Stimulated activated CD4-positive, alpha-beta T cell treated with anti-CD3 and anti-CD28 coated beads, Interleukin-12 subunit alpha, Interleukin-12 subunit beta, amount 100 ng/mL, for 24 hours (primary cell): ENCODE measurements at regions not wholly inside any gene's neighbourhood (a gene's known extent, or its start where the extent isn't known, plus 50 kb on each side); places are given as distances from the start of the nearest gene placed in this dataset.

ENCODE experiments used
- DNase-seq, 2 experiments: peaks; one replicate each; pipeline ENCODE4 v3.0.0-alpha.2; 2020; ENCODE audit warnings: low read depth in 2 of 2

DNA sequence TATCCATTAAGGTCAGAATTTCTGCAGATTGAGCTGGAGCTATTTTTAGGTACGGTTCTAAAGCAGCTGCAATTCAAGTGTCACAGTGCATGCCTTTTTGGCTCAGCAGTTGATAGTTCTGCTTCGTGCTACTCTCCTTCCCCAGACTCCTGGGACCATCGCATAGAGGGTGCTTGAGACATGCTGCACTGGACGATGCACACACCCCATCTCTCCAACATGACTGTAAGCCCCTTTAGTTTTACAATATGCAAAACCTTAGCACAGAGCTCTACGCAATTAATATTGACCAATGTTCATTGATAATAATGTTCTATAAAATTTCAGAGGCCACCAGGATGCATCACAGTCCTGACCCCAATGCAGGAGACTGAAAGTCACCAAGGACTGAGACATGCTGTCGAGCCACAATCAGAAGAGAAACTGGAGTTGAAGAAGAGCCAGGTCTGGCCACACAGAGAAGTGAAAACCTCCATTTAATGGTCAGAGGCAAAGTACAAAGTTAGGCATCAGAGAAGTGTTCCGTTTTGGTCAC, 120.9 kb upstream of the ZC3H12C start:
- no peak for DNase-seq

DNA sequence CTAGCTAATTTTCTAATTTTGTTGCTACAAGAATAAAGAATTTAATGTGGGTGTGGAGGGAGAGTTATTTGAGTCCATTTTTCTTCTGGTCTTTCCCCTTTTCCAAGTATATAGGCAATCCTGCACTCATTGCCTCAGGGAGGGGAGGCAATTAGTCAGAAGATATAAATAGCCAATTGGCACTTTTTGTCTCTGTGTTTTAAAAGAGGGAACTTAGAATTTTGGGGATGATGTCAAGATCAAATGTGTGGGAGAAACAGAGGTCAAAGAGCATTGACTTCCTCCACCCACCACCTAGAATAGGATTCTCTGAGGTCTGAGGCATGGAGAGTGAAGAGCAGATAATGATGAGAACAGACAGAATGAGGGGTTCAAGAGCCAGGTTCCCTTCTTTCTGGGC, 120.3 kb upstream of the ZC3H12C start:
- DNase-seq = no peak

DNA sequence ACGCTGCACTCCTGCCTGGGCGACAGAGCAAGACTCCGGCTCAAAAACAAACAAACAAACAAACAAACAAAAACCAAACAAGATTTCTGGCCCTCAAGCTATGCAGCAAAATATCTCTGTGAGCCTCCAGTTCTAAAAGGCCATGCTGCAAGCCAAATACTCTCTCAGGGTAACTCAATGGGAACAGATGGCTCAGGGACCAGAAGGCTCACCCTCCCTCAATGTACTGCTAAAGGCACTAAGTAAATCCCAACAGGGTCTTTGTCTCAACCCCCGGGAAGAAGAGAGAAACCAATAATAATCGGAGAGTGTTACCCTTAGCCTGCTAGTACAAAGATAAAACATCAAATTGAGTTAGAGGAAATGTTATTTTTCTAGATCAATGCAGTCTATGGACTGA, 119.7 kb upstream of the ZC3H12C start:
- no peak for DNase-seq

DNA sequence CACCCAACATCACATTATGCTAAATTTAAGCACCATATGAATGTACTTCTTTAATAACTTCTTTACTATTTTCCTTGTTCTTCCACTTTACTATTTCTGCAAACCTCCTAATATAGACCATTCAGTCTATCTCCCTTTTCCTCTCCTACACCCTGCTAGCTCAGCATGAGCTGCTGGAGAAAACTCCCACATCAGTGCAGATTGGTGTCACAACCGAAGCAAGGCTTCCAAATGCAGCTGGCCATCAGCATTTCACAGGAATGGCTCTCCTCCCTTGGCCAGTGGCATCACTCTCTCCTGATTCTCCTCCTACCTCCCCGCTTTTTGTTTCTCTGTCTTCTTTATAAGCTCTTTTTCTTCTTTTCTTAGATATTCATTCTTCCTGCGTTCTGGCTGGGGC, 118.7 kb upstream of the ZC3H12C start:
- DNase-seq = no peak

DNA sequence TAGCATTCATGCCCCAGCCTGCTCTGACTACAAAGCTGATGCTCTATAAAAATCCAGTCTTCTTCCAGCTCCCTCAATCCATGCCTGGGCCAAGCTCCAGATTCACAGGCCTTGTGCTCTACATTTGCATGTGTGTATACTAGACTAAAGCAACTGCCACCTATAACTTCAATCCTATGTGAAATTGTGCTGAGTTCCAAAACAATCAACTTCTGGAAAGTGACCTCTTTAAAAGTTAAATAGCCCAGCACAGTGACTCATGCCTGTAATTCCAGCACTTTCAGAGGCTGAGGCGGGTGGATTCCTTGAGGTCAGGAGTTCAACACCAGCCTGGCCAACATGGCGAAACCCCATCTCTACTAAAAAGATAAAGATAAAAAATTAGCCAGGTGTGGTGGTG, 114.3 kb upstream of the ZC3H12C start:
- DNase-seq = no peak

DNA sequence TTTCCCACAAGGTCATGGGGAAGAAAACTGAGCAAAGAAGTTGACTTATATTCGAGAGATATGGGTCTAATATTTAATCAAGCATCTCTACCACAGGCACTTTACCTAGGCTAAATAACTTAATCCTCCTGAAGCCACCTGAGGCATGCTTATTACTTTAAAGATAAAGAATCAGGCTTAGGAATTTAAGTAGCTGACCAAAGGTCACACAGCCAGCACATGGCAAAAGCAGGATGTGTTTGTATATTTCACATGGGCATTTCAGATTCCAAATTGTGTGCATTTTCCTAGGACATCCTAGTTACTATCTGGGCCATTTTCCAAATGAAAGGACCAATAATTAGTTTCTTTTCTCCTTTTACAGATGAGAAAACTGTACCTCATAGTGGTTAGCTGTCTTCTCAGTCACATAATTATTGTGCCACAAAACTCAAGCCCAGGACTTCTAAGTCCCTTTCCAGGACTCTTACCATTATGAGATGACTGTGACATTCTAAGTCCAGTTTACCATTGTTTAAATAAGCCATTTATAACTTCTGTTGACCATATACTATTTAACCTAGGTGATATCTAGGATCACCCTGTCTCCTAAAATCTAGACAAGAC, 112.1 kb upstream of the ZC3H12C start:
- no peak for DNase-seq

DNA sequence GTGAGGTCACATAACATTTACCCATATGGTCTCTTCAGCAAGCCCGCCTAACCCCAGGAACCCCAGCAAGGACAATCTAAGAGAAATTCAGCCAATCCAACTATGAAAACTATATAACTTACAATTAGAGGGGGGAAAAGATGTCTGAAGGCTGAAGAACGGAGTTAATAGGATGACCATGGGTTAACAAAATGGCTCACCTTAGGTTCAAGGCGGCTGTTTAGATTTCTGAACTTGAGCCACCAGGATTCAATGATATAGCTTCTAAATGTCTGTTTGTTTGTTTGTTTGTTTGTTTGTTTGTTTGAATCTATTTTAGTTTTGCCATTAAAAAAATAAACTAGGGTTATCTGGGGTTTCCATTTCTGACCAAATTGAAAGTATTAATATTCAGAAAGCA, 109.8 kb upstream of the ZC3H12C start:
- no peak for DNase-seq

DNA sequence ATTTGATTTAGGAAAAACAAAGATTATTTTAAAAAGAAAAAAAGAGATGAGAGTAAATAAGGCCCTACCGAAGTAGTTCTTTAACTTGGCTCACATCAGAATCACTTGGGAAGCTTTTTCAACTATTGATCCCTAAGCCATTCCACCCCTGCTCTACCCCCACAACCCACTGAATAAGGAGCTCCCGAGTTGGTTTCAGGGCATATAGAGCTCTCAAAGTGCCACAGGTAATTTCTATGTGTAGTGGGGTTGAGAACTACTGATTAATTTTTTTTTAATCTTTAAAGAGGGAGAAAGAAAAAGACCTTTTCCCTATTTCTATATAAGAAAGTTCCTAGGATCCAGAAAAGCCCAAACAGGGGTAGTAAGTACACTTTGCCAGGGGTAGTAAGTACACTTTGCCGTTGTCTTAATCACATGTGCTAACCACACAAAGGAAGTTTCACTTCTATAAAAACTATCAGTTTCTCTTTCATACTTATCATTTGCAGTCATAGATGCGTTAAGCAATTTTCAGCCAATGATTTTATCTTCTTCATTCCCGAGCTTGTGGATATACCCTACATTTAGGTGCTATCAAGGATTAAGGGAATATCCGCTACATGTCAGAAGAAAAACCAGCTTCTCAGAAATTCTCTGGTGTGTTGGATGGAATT, 108.4 kb upstream of the ZC3H12C start:
- DNase-seq = no peak

DNA sequence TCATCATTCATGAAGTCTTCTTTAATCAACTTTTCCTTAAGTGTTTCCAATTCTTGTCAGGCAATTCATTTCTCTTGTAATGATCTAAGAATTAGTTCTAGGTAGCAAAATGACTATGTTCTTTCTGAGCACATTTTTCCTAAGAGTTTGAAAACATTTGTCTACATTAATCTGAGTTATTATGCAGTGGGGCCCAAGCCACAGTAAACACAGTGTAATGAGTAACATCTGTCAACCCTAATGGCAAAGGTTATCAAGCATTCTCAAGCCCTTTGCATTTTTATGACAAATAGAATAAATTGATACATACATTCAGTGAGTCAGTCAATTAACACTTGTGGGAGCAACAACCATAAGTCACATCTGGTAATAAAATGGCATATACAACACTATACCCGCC, 106.7 kb upstream of the ZC3H12C start:
- DNase-seq = no peak

DNA sequence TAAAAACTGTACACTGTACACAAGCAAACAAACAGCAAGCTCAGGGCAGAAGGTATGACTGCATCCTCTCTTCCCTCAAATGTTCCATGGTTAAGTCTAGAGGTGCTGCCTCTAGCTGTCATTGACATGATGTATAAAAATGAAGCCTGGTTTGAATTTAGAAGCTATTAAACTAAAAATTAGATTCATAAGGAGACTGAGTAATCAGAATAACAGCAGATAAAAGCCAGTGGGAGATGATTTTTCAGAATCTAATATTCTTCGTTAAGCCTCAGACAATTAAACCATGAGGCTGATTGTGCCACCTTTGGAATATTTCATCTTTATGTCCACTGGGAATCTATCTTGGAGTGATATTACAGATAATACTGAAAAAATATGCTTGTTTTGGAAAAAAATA, 101.4 kb upstream of the ZC3H12C start:
- DNase-seq = no peak

DNA sequence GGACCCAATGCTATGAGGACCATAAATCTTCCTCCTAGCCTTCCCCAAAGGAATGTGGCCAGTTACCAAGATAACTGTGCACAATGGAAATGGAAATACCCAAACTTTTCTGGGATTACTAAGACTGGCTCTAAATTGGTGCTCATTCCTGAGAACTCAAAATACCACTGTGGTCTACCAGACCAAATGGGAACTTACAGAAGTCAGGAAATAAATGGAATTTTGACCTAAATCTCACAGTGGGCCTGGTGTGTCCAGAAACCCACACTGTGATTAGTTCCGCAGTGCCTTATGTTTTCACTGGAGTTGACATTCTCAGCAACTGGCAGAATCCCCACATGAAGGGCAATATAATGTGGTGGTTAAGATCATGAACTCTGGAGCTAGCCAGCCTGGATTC, 99.4 kb upstream of the ZC3H12C start:
- no peak for DNase-seq

DNA sequence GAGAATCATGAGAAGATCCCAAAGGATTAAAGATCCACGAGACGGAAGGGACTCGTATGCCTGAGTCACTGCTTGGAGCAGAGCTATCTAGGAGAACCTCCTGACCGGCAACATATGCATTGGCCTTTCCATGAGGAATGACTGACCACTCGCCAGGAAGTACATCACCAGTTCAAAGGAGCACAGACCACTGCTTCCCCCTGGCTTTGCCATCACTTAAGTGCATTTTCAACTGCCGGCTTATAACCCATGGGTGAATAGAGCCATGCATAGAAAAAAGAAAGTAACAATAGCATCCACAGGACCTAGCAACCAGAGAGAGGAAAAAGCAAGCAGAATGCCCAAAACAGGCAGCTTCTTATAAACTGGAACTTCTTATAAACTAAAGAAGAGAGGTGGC, 98.3 kb upstream of the ZC3H12C start:
- DNase-seq = no peak

DNA sequence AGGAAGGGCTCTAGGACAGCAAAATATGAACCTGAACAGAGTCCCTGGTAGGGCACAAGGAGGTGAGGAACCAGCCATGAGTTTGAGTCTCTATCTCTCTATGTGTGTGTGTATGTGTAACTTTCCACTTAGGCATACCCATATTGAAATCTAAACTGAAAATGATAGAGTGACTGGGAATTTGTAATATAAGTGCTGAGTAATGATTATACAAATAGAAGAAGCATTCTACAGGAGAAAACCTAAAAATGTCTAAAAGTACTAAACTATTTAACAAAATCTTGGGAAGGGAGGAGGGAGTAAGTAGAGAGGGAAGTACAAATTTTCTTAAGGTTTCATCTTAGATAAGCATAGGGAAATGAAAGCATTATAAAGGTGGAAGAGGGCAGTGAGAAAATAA, 97.1 kb upstream of the ZC3H12C start:
- no peak for DNase-seq

DNA sequence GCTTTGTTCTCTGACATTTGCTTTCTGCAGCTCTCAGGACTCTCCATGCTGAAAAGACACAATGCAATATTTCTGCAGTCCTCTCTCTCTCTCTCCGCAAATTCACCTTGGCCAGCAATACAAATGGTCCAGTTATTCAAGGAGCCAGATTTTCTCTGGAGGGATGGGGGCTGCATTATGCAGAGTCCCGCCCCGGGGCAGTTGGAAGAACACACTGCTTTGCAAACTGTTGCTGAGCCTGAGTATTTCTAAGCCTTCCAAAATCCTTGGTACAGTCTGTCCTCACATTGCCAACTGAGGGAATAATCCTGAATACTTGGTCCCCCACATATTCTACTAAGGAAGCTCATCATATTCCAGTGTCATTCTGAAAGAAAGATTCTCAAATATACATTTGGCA, 94.3 kb upstream of the ZC3H12C start:
- no peak for DNase-seq

DNA sequence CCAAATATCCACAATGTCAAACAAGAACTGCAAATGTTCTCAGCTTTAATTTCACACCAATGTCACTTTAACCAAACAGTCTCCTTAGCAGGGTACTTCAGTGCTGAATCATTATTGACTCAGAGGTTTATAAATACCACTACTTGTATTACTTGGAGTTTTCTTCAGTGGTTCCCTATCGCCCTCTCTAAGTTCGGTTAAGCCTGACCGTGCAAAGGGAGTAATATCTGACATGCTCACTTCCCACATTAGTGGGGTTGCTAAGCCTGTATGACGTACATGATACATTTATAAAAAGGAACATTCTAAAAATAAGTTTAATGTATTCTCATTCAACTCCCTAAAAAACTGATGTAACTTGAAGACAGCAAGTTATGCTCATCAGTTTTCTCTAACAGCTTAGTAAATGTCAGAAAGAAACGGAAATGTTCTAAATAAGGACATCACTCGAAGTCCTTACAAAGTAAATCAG, 93.1 kb upstream of the ZC3H12C start:
- DNase-seq = no peak

DNA sequence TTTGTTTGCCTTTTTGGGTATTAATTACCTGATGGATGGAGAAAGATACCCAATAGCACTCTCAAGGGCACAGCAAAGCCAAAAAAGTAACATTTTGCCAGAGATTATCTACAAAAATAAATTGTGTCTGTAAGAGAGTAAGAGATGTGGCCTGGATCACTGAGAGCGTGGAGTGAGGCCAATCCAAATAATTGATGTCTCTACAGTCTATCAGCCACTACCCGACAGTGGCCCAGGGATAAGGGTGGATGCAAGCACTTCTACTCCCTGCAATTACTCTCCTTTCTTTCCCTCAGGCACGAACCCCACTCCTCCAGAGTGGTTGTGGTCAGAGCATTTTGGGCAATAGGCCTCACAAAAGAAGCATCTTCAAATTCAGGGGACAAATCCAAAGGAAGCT, 92.3 kb upstream of the ZC3H12C start:
- no peak for DNase-seq

DNA sequence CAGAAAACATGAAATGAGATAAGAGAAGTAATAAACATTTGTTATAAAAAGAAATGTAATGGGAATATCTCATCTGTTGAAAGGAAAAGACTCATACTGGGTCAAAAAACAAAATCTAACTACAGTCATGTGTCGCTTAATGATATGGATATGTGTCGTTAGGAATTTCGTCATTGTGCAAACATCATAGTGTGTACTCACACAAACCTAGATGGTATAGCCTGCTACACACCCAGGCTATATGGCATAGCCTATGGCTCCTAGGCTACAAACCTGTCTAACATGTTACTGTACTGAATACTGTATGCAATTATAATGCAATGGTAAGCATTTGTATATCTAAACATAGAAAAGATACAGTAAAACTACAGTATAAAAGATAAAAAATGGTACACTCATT, 89.8 kb upstream of the ZC3H12C start:
- DNase-seq = no peak

DNA sequence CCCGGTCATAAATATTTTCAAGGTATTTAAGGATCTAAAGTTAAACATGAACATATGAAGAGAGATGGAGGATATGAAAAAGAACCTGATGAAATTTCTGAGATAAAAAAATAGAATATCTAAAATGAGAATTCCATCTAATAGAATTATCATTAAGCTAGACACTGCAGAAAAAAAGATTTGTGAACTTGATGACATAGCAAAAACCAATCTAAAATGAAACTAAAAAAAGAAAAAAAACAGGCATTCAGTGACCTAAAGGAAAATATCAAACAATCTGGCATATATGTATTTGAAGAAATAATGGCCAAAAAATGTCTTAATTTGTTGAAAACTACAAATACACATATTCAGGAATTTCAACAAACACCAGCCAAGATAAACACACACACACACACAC, 81.6 kb upstream of the ZC3H12C start:
- DNase-seq = no peak

DNA sequence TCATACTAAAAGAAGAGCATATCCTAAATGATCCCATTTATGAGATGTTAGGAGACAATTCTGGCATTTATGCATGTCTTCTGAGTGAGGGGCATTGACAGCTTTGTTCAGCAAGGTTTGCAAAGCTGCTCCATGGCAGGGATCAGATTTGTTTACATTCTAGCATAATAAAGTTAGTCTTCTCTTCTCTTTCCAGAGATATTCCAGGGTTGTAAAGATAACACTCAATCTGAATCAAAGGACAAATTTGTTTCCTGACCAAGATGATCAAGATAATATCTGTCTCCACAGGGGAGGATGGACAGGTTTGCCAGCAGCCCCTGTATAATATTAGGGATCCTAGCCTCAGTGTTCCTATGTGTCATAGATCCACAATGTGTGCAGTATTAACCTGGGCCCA, 77.5 kb upstream of the ZC3H12C start:
- no peak for DNase-seq

DNA sequence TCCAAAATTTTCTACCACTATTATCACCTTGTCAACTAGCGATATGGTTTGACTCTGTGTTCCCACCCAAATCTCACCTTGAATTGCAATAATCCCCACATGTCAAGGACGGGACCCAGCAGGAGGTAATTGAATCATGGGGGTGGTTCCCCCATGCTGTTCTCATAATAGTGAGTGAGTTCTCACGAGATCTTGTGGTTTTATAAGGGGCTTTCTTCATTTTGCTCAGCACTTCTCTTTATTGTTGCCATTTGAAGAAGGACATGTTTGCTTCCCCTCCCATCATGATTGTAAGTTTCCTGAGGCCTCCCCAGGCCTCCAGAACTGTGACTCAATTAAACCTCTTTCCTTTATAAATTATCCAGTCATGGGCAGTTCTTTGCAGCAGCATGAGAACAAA, 73.5 kb upstream of the ZC3H12C start:
- DNase-seq = no peak

DNA sequence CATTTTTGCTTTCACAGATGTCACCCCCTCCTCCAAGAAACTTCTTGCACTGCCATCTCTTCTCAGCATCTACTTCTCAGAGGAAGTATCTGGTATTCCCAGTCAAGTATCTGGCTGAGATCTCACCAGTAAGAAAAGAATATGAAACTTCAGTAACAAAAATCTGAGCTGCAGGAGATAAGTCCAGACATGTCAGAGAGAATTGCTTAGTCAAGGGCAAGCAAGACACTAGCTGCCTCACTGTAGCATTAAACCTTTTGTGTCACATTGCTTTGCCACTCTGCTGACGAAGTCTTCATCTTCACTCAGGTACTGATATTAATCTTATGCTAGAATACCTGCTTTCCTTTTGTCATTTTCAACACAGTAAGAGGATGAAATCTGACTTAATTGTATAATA, 70.6 kb upstream of the ZC3H12C start:
- no peak for DNase-seq

DNA sequence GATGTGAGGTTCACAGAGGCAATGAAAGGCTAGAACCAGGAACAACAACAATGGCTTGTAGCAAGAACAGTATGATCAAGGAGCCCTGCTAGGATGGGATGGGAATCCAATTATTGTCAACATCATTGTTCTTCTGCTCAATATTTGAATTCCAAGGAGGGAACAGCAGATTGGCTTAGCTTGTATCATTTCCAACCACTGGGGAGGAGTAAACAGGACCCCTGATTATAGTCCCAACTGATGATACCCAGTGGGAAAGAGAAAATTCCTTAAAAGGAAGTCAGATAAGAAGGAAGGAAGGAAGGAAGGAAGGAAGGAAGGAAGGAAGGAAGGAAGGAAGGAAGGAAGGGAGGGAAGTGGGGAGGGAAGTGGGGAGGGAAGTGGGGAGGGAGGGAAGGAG, 69.5 kb upstream of the ZC3H12C start:
- DNase-seq = no peak

DNA sequence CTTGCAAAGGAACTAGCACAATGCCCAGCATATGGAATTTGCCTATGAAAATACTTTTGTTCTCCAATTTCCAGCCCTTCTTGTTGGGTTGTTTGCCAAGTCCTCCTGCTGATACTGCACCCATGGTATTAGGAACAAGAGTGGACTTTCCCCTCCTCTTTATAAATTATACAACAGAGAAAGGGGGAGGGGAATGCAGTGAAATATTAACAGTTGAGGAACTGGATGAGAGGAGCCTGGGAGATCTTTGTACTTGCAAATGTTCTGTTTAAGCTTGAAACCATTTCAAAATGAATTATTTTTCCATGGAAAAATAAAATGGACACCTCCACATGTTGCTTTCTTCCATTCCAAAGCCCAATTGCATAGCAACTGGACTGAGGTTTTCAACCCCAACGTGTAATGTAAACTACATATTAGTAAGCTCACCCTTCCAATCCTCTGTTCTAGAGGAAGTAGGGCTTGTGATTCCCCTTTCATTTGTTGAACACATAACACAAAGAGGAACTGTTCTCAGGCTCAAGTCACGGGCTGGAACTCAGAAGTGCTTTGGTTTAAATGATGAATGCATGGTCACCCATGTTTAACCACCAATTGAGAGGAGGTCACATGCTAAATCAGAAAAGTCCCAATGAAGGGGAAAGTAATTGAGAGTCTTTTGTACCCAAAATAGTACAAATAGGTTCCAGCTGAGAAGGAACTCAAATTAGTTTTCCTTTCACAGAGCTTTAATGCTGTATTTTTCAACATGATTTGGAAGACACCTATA, 66.2 kb upstream of the ZC3H12C start:
- no peak for DNase-seq
